ENCODE measurements at regions not wholly inside any gene's neighbourhood (a gene's known extent, or its start where the extent isn't known, plus 50 kb on each side); places are given as distances from the start of the nearest gene placed in this dataset.
"Not testable (repeated sequence)": the region's sequence is repeated elsewhere in the genome, so short reads cannot be mapped to it uniquely, and the experiment has no call there.

DNA sequence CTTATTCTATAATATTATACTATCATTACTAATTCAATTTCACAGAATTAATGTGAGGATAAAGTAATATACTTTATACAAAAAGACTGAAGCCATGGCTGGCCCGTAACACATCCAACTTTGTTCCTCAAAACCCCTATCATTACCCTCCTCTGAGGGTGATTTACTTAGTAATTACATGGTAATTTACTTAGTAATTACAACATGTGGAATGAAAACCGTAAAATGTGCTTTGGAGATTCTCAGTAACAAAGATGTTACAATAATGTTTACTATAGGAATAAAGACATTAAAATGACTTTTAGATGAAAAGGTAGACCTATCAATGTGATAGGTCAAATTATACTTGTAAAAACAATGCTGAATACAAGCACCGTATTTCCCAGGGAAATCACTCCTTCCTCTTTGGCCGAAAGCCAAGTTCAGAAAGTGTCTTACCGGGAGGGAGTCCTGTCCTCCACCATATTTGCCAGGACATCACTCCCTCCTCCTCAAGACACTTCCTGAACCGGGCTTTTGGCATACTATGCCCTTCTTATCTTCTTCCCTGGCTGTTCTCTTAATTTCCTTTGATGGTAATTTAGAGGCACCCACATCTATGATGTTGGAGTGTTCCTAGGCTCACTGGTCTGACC is 1047.8 kb downstream of the SOCS6 start:
- ATAC-seq, result no peak

DNA sequence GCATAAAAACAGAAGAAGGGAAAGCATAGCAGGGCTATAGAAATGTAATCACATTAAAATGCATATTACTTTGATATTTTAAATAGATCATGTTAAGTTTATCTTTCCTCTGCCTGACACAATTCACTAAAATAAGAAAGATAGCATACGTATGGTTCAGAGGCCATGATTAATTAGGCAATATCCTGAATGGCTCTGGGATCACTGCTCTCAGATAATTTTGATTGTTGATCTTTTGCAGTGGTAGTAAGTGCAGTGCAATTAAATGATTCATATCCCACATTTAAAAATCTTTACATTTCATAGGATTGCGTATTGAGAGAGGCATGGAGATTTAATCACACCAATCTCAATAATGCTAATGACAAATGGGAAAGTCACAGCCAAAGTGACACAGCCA is 1040.7 kb downstream of the SOCS6 start:
- ATAC-seq, result no peak

DNA sequence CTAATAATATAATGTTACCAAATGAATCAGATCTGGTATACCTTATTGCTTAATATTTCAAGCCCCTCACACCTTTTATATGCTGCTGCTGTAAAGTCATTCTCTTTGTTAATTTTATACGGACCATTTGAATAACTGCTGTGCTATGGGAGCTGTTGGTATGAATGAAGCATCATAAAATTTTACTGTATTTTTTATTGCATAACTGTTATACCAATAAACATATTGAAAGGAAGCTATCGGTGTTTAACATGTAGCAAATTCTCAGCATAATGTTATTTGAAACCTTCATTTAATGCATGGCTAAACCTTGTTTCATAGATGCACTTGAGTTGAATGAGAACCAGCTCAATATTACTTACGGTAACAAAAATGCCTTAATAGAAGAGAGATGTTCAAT is 1040.3 kb downstream of the SOCS6 start:
- ATAC-seq, result no peak

DNA sequence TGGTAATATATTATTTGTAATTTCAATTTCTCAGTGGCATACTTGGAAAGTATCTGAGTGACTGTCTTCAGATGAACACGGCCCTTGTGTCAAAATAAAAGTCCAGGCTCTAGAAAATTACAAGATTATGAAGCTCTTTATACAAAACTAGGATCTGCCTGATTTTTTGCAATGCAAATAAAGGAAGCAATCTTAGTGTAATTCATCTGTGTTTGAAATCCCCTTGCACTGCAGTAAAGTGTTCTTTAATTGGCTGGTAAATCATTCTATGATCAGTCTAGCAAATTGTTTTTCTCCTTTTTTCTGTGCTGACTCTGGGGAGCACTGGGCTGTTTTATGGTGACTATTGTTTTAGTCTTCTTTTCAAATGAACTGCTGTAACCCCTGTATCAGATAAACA is 1039.0 kb downstream of the SOCS6 start:
- no peak for ATAC-seq

DNA sequence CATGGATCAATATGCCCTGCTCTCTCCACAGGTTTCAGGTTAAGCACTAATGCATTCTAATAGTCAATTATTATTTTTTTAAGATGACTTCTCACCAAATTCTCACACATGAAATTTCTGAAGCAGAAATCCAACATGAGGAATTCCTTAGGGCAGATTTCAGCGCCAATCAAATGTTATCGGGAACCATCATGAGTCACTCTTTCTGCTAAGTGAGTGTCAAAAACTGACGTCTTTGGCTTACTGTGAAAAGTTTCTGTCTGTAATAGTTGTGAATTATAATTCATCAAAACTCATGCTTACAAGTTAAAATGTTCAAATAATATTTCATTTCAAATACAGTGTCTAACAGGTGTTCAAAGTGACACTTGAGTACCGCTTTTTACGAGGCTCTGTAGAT is 1038.6 kb downstream of the SOCS6 start:
- no peak for ATAC-seq

DNA sequence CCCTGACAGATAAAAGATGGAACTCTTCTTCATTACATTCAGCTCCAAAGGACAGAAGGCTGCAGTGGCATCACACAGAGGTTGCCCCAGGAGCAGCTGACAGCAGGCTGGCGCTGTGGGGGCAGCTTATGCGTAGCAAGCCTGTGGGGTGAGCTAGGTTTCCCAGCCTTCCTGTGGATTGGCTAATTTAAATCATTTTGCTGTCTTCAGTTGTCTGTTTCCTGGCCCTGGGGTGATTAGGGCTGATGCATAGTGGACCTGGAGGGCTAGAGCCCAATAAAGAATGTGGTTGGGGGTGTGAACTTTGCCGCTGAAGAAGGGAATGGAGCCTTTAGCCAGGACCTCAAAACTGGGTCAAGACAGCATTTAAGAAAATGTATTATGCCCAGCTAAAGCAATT is 1038.0 kb downstream of the SOCS6 start:
- no peak for ATAC-seq

DNA sequence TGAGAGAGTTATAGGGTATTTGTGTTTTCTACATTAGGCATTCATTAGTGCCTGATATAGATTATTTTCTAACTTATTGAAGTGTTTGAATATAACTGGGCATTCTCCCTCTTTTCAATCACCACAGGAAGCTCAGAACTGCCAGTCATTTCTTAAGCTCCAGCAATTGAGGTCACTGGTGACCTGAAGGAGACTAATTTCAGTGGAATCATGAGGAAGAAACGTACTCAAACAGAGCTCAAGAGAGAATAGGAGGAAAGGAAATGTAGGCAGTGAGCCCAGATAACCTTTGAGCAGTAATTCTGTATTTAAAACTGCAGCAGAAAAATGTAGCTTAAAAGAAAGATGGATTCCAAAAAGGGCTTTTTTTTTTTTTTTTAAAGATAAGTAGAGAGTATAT is 1035.5 kb downstream of the SOCS6 start:
- no peak for ATAC-seq

DNA sequence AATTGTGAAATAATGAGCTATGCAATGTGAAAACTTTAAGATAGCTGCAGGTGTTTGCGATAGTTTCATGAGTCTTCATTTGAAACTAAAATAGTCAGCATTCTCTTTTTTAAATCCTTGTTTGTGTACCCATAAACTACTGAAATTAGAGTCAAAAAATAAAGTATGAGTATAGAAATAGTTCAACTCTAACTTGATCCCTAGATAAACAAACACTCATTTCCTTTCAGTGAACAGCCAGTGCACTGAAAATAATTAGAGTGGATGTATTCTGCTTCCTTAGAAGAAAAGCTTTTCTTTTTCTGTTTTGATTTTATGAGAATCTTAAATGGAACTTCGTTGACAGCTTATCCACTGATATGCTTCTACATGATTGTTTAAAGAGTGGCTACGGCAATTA is 1033.4 kb downstream of the SOCS6 start:
- ATAC-seq, result no peak

DNA sequence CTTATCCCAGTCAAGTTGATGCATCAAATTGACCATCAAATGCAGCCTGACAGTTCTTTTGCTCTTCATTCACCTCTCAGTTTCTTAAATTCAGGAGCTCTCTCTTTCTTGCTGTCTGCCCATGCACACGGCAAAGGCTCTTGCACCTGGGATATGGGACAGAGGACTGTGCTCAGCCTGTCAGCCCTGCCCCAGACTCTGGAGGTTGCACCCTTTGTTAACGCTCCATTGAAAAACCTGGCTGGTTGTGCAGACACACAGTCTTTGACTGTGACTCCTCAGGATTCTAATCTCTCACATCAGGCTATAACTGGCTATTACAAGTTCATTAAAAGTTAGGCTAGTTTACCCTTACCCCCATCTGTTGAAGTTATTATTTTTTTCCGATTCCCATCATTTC is 1032.5 kb downstream of the SOCS6 start:
- no peak for ATAC-seq

DNA sequence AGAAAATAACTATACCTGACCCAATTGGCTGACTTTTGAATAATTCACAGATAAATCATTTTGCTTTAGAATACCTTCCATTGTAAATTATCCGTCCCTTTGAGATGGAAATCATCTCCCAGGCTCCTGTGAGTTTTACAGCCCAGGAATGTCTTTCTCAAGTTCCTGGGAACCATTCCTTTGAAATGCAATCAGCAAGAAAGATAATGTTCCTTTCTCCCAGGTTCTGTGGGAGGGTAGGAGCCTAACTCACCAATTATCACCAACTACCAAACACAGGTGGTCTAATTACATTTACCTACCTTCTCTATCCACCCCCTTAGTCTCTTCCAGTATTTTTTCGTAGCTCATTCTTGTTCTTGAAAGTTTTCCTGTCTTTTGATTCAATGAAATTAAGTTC is 1016.0 kb downstream of the SOCS6 start:
- ATAC-seq, result no peak

DNA sequence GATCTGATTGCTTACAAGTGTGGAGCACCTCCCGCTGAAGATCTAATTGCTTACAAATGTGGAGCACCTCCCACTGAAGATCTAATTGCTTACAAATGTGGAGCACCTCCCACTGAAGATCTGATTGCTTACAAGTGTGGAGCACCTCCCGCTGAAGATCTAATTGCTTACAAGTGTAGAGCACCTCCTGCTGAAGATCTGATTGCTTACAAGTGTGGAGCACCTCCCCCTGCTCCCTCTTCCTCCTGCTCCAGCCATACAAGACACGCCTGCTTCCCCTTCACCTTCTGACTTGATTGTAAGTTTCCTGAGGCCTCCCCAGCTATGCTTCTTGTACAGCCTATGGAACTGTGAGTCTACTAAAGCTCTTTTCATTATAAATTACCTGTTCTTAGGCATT is 1014.9 kb downstream of the SOCS6 start:
- ATAC-seq, result not testable (repeated sequence)

DNA sequence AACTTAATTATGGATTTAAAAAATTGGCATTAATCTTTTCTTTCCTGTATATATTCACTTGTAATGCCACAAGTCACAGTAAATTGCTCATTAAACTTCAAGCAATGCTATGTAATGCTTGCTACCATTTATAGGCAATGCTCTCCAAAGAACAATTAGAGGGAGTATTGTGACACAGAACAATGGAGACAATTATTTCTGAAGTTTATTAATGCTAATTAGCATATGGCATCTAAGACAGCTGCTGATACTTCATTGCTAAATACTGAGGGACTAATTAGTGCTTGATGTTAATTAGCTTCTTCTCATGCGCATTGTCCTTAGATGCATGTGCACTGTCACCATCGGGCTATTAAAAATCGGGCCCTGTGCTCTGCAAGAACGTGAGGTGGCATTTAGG is 1012.8 kb downstream of the SOCS6 start:
- ATAC-seq, result no peak

DNA sequence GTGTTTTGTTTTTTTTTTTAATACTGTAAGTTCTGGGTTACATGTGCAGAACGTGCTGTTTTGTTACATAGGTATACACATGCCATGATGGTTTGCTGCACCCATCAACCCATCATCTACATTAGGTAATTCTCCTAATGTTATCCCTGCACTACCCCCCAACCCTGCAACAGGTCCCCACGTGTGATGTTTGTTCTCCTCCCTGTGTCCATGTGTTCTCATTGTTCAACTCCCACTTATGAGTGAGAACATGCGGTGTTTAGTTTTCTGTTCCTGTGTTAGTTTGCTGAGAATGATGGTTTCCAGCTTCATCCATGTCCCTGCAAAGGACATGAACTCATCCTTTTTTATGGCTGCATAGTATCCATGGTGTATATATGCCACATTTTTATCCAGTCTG is 1005.4 kb downstream of the SOCS6 start:
- ATAC-seq, result not testable (repeated sequence)

DNA sequence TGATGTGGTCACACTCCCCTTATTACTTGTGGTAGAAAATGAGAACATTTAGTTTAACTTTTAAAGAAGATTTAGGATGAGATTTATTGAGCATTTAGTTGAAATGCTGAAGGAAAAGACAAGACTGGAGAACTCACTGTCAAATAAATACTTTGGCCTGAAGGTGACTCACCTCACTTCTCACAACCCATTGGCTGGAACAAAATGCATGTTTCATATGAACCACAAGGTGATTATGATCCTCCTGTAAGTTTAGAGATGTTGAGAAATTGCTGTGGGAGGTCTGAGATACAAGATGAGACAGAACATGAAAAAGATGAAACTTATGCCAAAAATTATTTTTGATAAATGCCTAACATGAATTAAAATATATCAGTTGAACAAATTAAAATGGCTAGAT is 1004.5 kb downstream of the SOCS6 start:
- no peak for ATAC-seq

DNA sequence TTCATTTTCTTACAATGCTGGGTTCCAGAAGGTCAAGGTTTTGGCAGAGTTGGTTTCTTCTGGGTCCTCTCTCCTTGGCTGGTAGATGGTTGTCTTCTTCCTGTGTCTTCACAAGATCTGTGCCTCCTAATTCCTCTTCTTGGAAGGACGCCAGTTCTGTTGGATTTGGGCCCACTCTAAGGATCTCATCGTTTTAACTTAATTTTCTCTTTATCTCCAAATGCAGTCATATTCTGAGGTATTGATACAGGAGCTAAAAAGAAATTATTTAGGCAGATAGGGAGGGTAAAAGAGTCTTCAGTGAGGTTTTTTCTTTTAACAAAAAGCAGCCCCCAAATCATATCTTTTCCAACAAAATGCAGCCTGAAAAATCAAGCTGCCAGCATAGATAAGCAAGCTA is 998.4 kb downstream of the SOCS6 start:
- no peak for ATAC-seq

DNA sequence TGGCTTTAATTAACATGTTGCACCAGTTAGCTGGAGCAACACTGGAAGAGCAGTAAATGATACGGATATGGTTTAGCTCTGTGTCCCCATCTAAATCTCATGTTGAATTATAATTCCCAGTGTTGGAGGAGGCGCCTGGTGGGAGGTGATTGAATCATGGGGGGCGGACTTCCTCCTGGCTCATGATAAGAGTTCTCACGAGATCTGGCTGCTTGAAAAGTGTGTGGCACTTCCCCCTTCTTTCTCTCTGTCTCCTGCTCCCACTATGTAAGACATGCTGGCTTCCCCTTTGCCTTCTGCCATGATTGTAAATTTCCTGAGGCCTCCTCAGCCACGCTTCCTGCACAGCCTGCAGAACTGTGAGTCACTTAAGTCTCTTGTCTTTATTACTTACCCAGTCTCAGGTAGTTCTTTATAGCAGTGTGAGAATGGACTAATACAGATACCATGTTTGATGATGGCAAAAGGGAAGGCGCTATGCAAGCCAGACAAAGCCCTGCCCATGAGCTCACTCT is 963.6 kb downstream of the SOCS6 start:
- no peak for ATAC-seq

DNA sequence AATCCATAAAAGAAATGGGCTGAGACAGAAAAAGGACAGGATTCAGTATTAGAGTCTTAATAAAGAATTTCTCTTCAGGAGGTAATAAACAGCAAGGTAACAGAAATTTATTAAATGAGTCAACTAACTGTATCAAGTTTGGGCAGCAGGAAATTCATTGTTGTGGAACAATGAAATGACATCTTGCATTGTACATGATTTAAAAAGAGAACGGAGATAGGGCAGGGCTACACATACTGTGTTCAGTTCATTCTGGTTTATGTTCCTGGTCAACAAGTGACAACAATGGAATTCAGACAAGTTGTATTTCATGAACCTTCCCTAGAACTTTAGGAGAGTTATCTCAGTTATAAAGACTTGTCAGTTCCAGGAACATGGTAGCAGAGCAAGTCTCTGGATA is 961.3 kb downstream of the SOCS6 start:
- ATAC-seq, result no peak

DNA sequence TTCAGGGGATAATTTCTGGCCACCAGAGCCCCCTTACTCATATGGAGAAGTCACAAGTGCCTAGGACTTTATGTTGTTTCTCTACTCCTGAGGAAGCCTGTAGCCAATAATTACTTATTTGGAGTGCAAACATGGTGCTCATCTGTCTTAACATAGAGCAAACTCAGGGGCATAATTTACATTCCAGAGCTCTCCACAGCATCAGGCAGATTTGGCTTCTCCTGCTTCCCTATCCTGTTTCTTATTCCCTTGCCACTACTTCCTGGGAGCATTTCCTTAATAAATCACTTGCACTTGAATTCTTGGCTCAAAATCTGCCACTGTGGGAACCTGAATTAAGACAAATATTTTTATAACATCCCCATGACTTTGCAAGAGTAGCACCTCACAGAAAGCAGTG is 960.9 kb downstream of the SOCS6 start:
- no peak for ATAC-seq

DNA sequence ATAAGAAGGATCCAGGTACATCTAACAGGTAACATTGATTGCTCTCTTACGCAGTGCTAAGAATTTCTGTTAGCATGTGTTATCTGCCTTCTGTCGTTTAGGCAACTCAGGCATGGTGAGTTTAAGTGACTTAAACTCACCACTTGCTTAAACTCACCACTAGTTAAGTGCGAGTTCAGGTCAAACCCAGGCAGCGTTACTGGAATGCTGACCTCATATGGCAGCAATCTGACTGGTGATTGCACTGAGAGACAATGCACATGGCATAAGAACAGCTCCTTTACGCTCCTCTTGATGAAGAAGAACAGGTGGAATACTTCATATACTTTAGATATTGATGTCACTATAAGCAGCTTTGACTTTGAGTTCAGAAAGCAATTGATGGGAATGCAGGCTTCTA is 954.1 kb downstream of the SOCS6 start:
- no peak for ATAC-seq

DNA sequence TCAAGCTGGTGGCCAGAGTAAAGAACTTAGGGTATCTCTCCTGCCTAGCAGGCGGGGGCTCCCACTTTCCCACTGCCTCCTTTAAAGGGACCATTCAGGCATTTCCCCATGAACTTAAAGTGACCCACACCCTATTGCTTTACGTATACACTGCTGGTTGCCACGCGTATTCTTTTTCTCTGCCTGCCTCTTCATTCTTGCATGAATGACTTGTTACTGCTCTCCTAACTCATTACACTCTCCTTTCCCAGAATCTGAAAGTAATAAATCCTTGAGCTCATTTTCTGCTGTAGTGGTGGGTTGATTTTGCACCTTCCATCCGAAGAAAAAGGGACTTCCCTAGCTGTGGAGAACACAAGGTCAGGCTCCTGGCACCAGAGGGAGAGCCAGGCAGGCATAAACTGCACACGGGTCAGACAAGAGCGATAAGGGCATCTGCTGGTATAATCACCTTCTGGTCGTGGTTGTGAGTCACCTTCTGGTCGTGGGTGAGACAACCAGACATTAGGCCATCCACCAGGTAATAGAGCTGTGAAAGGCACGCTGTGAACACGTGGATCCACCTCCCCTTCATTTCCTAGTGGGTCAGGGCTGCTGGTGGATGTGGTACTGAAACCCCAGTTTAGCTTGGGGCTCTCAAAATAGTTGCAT is 950.3 kb downstream of the SOCS6 start:
- ATAC-seq, result no peak

DNA sequence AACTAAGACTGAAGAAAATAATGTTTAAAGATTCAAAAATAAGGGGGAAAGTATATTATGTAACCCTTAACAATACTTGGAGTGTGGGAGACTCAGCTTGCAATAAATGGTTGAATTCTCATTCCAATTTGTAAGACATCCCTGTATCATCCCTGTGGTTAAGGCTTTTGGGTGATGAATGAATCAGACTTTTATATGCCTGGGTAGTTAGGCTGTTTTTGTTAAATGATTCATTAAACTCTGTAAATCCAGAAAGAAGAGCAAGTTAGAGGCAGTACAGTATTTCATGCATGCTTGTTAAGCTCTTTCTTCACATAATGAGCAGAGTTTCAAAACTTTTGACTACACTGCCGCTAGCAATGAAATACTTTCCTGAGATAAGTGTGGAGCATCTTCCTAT is 948.8 kb downstream of the SOCS6 start:
- no peak for ATAC-seq

DNA sequence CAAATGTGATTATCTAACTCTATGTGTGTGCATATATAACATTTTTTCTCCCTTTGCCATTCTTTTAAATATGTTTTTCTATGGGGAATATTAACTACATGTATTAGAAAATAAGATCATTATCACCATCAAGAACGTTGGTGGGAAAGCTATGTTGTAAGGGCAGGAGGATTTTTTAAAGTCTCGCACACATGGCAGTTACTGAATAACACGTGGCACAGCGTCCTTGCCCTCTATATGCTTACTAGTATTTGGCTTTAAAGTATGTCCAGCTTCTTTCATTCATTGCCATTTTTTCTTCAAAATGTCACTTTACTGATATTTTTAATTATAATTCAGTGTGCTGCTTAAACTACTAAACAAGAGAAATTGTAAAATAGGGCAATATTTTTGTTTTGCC is 944.3 kb downstream of the SOCS6 start:
- ATAC-seq, result no peak

DNA sequence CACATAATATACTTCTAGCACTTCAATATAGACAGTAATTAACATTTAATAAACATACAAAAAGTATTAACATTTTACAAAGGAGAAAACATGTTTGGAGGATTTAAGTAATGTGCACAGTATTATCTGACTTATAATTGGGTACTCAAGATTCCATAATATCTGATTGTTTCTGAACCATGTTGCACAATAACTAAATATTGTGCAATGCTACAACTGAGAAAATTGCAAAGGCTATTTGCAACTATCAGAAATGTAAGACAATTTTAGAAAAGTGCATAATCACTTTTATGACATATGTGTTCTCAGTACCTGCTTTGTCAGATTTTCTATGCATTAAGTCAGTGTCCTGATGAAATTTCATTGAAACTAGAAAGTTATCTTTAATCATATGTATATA is 934.6 kb downstream of the SOCS6 start:
- no peak for ATAC-seq

DNA sequence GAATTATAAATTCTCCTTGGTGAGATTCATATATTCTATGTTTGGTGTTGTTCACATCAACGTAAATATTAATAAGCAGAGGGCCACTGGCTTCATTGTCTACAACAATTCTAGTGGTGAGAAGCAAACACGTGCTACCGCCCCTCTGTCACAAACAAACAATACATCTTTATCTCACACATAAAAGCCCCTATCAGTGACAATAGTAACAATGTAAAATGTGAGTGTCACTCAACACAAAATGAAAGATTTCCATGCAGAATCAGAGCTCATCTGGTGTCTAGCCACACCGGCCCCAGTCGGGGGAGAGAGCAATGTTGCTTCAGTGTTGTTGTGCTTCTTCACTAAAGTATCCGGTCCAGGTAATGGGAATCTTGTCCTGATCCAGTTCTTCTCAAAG is 932.6 kb downstream of the SOCS6 start:
- ATAC-seq, result no peak

DNA sequence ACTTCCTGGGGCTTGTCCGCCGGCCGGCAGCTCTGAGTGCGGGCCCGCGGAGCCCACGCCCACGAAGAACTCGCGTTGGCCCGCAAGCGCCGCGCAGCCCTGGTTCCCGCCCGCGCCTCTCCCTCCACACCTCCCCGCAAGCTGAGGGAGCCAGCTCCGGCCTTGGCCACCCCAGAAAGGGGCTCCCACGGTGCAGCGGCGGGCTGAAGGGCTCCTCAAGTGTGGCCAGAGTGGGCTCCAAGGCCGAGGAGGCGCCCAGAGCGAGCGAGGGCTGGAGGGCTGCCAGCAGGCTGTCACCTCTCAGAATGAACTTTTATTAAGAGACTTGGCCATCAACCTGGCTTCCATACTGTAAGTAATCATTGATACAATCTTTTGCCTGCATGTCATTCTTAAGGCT is 923.9 kb downstream of the SOCS6 start:
- ATAC-seq, result not testable (repeated sequence)
